ENCODE measurements at regions not wholly inside any gene's neighbourhood (a gene's known extent, or its start where the extent isn't known, plus 50 kb on each side); places are given as distances from the start of the nearest gene placed in this dataset.

- no peak for TF ChIP-seq CTCF (IDR thresholded peaks at IDR 0.05)
- no peak for TF ChIP-seq POLR2A (IDR thresholded peaks at IDR 0.05)
These were observed 287.2 kb downstream of the CYP26B1 start for GRCh38 chr2:71860381-71860926.
